Body of pancreas (tissue), 4 donors: ENCODE measurements at regions not wholly inside any gene's neighbourhood (a gene's known extent, or its start where the extent isn't known, plus 50 kb on each side); places are given as distances from the start of the nearest gene placed in this dataset.

Experiments used
- ATAC-seq: fragments of 150-250 bp; one replicate; pipeline ENCODE4 v1.9.1; 2016
- DNase-seq, 4 donors: peaks; one replicate each; pipeline ENCODE4 v3.0.0-alpha.2; 2019
- H3K27ac ChIP-seq, 4 donors: fragments of 200-600 bp; sonication (generic); 1 replicate in 3 of 4; 2 replicates in 1 of 4; pipeline versions ENCODE4 v1.5.1 to v1.6.1; 2016 to 2019; ENCODE audit warnings: mild to moderate bottlenecking in 1 of 4, mixed read lengths in 1 of 4, moderate library complexity in 1 of 4
- H3K27me3 ChIP-seq, 2 donors: fragments of 200-600 bp; sonication (generic); one replicate each; pipeline ENCODE4 v1.6.0; 2016; ENCODE audit warnings: mild to moderate bottlenecking in 1 of 2
- H3K36me3 ChIP-seq, 2 donors: fragments of 200-600 bp; sonication (generic); replicated peaks in 1 of 2; 2 replicates each; pipeline ENCODE4 v1.5.1; 2016; ENCODE audit warnings: low read depth in 2 of 2; ENCODE audit not compliant: insufficient read depth in 1 of 2
- H3K4me1 ChIP-seq: fragments of 200-600 bp; sonication (generic); one replicate; pipeline ENCODE4 v1.6.0; 2016
- H3K4me3 ChIP-seq, 2 donors: fragments of 200-600 bp; sonication (generic); 1 replicate in 1 of 2; 2 replicates in 1 of 2; pipeline ENCODE4 v1.5.1; 2016 to 2019
- H3K9me3 ChIP-seq, 3 donors: fragments of 200-600 bp; sonication (generic); 1 replicate in 2 of 3; 2 replicates in 1 of 3; pipeline ENCODE4 v1.5.1; 2016
- CTCF ChIP-seq, 7 experiments: fragments of 450-650 bp in 4 of 7; fragments of 200-600 bp in 3 of 7; sonication (generic) in 3 of 7; IDR thresholded peaks; one replicate each; pipeline ENCODE4 v1.5.1; 2016 to 2019; ENCODE audit warnings: antibody characterized with exemption in 7 of 7
- POLR2A ChIP-seq, 3 donors: fragments of 450-650 bp; IDR thresholded peaks; one replicate each; pipeline ENCODE4 v1.6.1; 2016; ENCODE audit warnings: antibody characterized with exemption in 3 of 3, mild to moderate bottlenecking in 2 of 3
- WGBS, 2 donors: methylation state at CpG; one replicate each; pipeline ENCODE4 v1.1.5; 2017; 5-methylcytosine and 5-hydroxymethylcytosine counted together
- intact Hi-C: fragments of 100-400 bp; cut with DNase I; formaldehyde crosslinking; loops from one replicate; pipeline ENCODE4 v1.15.1; 2023

GRCh38 chr16:11475896-11476630 is 110.7 kb downstream of the LITAF start:
- Histone ChIP-seq H3K36me3 (no peaks in the 10 kb centered on the region), H3K4me3 (no peak overlapping the region), H3K27ac (no peak overlapping the region), H3K27me3 (no peaks in the 10 kb centered on the region), H3K4me1 (peaks cover 16% of the 10 kb centered on the region), H3K9me3 (no peaks in the 10 kb centered on the region)
- TF ChIP-seq CTCF (IDR thresholded peaks at IDR 0.05) (no peak), POLR2A (IDR thresholded peaks at IDR 0.05) (no peak)
- WGBS, 2 donors: 73 to 79% methylated on average over 8 of the region's 8 CpGs
- intact Hi-C loops: no loop called here
- ATAC-seq (no peak), DNase-seq (no peak)

- no peak overlapping the region for H3K4me3 ChIP-seq
- H3K27me3 ChIP-seq: no peaks in the 10 kb centered on the region
- no peak overlapping the region for H3K27ac ChIP-seq
- intact Hi-C loops: no loop called here
- no peaks in the 10 kb centered on the region for H3K36me3 ChIP-seq
- WGBS, 2 donors: 91 to 94% methylated on average over 4 to 7 of the region's 14 CpGs
- DNase-seq (no peak), ATAC-seq (no peak)
- TF ChIP-seq CTCF (IDR thresholded peaks at IDR 0.05) (no peak), POLR2A (IDR thresholded peaks at IDR 0.05) (no peak)
- peaks cover 16% of the 10 kb centered on the region for H3K4me1 ChIP-seq
- no peaks in the 10 kb centered on the region for H3K9me3 ChIP-seq
Measured at GRCh38 chr16:11476676-11477075, 110.0 kb downstream of the LITAF start.

GRCh38 chr16:11478431-11479119 is 108.1 kb downstream of the LITAF start:
- DNase-seq (no peak), ATAC-seq (no peak)
- TF ChIP-seq POLR2A (IDR thresholded peaks at IDR 0.05): no peak
- TF ChIP-seq CTCF (IDR thresholded peaks at IDR 0.05): no peak
- Histone ChIP-seq H3K36me3 (no peaks in the 10 kb centered on the region), H3K27ac (no peak overlapping the region), H3K4me1 (peaks cover 13% of the 10 kb centered on the region), H3K4me3 (no peak overlapping the region), H3K9me3 (no peaks in the 10 kb centered on the region), H3K27me3 (no peaks in the 10 kb centered on the region)
- WGBS, 2 donors: 86 to 93% methylated on average over 17 of the region's 17 CpGs
- intact Hi-C loops: no loop called here

- 92 to 94% methylated on average over 4 of the region's 4 CpGs for WGBS, 2 donors
- no peak overlapping the region for H3K27ac ChIP-seq
- H3K4me1 ChIP-seq: peaks cover 1% of the 10 kb centered on the region
- no peak overlapping the region for H3K4me3 ChIP-seq
- H3K27me3 ChIP-seq: no peaks in the 10 kb centered on the region
- H3K36me3 ChIP-seq: no peaks in the 10 kb centered on the region
- ATAC-seq (no peak), DNase-seq (no peak)
- intact Hi-C loops: no loop called here
- no peak for TF ChIP-seq CTCF (IDR thresholded peaks at IDR 0.05)
- H3K9me3 ChIP-seq: peaks cover 0 to 4% (median 0%) of the 10 kb centered on the region in 3 donors
Measured at GRCh38 chr16:11479916-11480315, 106.8 kb downstream of the LITAF start.
